Neuronal stem cell (in vitro differentiated cells): ENCODE measurements at regions not wholly inside any gene's neighbourhood (a gene's known extent, or its start where the extent isn't known, plus 50 kb on each side); places are given as distances from the start of the nearest gene placed in this dataset.
A peak's percentile ranks its signal among the peaks of the same experiment; 100 is the strongest.

Experiments used
- DNase-seq: peaks from one replicate; pipeline ENCODE4 v3.0.0-alpha.2; 2013; ENCODE audit warnings: low spot score
- H2AFZ ChIP-seq: one replicate; pipeline ENCODE4 v1.6.1; 2013; ENCODE audit warnings: mild to moderate bottlenecking, low read length, inconsistent platforms
- H2AK5ac ChIP-seq: 2 replicates; pipeline ENCODE4 v1.6.1; 2013; ENCODE audit warnings: low read depth, mild to moderate bottlenecking, inconsistent platforms, low read length, moderate library complexity, mixed read lengths
- H2BK120ac ChIP-seq: 2 replicates; pipeline ENCODE4 v1.6.1; 2013; ENCODE audit warnings: low read depth, mild to moderate bottlenecking, inconsistent platforms, low read length, moderate library complexity, mixed read lengths
- H2BK12ac ChIP-seq: one replicate; pipeline ENCODE4 v1.6.1; 2013; ENCODE audit warnings: low read length, inconsistent platforms
- H2BK15ac ChIP-seq: 2 replicates; pipeline ENCODE4 v1.6.1; 2013; ENCODE audit warnings: mild to moderate bottlenecking, low read length, inconsistent platforms, mixed read lengths
- H2BK5ac ChIP-seq: one replicate; pipeline ENCODE4 v1.6.1; 2013; ENCODE audit warnings: inconsistent platforms, mild to moderate bottlenecking, low read length, moderate library complexity
- H3K14ac ChIP-seq: one replicate; pipeline ENCODE4 v1.6.1; 2013; ENCODE audit warnings: low read length, inconsistent platforms
- H3K18ac ChIP-seq: 2 replicates; pipeline ENCODE4 v1.6.1; 2013; ENCODE audit warnings: low read length, inconsistent platforms
- H3K23ac ChIP-seq: 2 replicates; pipeline ENCODE4 v1.6.1; 2013; ENCODE audit warnings: low read depth, mild to moderate bottlenecking, mixed read lengths, low read length, inconsistent platforms; ENCODE audit not compliant: poor library complexity
- H3K27ac ChIP-seq: replicated peaks from 3 replicates; pipeline ENCODE4 v1.5.1; 2013; ENCODE audit warnings: low read length, inconsistent platforms
- H3K27me3 ChIP-seq, 3 experiments: 2 replicates each; pipeline ENCODE4 v1.6.1; 2013; ENCODE audit warnings: low read length in 3 of 3, mild to moderate bottlenecking in 2 of 3, inconsistent platforms in 1 of 3, low read depth in 1 of 3, mixed read lengths in 1 of 3, moderate library complexity in 1 of 3; ENCODE audit not compliant: control insufficient read depth in 3 of 3, insufficient read depth in 3 of 3
- H3K36me3 ChIP-seq, 2 donors: replicated peaks in 1 of 2; 2 replicates each; pipeline ENCODE4 v1.6.1; 2013; ENCODE audit warnings: low read length in 2 of 2; ENCODE audit not compliant: control insufficient read depth in 2 of 2, insufficient read depth in 2 of 2
- H3K4ac ChIP-seq: 2 replicates; pipeline ENCODE4 v1.6.1; 2013; ENCODE audit warnings: inconsistent platforms, mild to moderate bottlenecking, low read length, moderate library complexity
- H3K4me1 ChIP-seq, 2 donors: 1 replicate in 1 of 2; 2 replicates in 1 of 2; pipeline ENCODE4 v1.6.1; 2013; ENCODE audit warnings: low read length in 2 of 2, low read depth in 1 of 2; ENCODE audit not compliant: control insufficient read depth in 2 of 2, insufficient read depth in 1 of 2
- H3K4me2 ChIP-seq: one replicate; pipeline ENCODE4 v1.6.1; 2013; ENCODE audit warnings: mild to moderate bottlenecking, low read length, inconsistent platforms; ENCODE audit not compliant: insufficient read depth, poor library complexity, severe bottlenecking
- H3K4me3 ChIP-seq, 2 donors: 2 replicates each; pipeline ENCODE4 v1.5.1; 2013; ENCODE audit warnings: low read length in 2 of 2, mild to moderate bottlenecking in 2 of 2, inconsistent platforms in 1 of 2, moderate library complexity in 1 of 2
- H3K79me1 ChIP-seq: one replicate; pipeline ENCODE4 v1.6.1; 2013; ENCODE audit warnings: low read depth, mild to moderate bottlenecking, inconsistent platforms, low read length, moderate library complexity
- H3K9ac ChIP-seq: one replicate; pipeline ENCODE4 v1.6.1; 2013; ENCODE audit warnings: mild to moderate bottlenecking, low read depth, low read length, inconsistent platforms; ENCODE audit not compliant: poor library complexity
- H3K9me3 ChIP-seq, 2 donors: replicated peaks in 1 of 2; 2 replicates each; pipeline versions ENCODE3 to v1.6.1; 2013; ENCODE audit warnings: low read length in 2 of 2, mild to moderate bottlenecking in 2 of 2, inconsistent platforms in 1 of 2, low read depth in 1 of 2, mixed read lengths in 1 of 2, moderate library complexity in 1 of 2; ENCODE audit not compliant: control insufficient read depth in 2 of 2, insufficient read depth in 1 of 2
- H4K8ac ChIP-seq: one replicate; pipeline ENCODE4 v1.6.1; 2013; ENCODE audit warnings: low read depth, mild to moderate bottlenecking, inconsistent platforms, low read length, moderate library complexity
- H4K91ac ChIP-seq: one replicate; pipeline ENCODE4 v1.6.1; 2013; ENCODE audit warnings: low read length, low read depth, mild to moderate bottlenecking, inconsistent platforms; ENCODE audit not compliant: poor library complexity
- WGBS, 2 donors: extraction: QIAGEN DNeasy Blood & Tissue Kit; methylation state at CpG; one replicate each; pipeline ENCODE4 v1.1.7; 2013; ENCODE audit warnings: missing lambda C conversion rate in 2 of 2, mixed read lengths in 1 of 2; ENCODE audit not compliant: insufficient read length in 2 of 2, insufficient replicate concordance in 1 of 2; ENCODE audit errors: extremely low coverage in 2 of 2; 5-methylcytosine and 5-hydroxymethylcytosine counted together

DNA sequence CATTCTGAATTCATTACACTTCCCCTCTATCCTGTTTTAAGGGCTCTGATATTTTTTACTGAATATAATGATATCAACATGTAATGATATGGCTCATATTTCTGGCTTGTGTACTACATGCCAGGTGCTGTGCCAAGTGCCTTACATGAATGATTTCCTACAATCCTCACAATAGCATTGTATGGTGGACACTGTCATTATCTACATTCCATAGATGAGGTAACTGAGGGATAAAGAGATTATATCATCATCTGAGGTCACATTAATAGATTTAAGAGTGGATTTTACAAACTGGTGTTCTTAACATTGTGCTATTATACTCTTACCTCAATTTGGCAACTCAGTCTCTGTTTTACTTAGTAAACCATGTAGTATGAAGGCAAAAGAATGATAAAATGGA is 502.0 kb downstream of the LIG4 start:
- no peak overlapping the region for H2AFZ ChIP-seq
- no peak overlapping the region for H2BK120ac ChIP-seq
- no peak overlapping the region for H3K23ac ChIP-seq
- H3K18ac ChIP-seq = no peak overlapping the region
- H3K4me2 ChIP-seq = no peak overlapping the region
- H3K4me3 ChIP-seq = no peak overlapping the region
- no peak overlapping the region for H4K8ac ChIP-seq
- no peak overlapping the region for H2BK15ac ChIP-seq
- H2BK5ac ChIP-seq = no peak overlapping the region
- H3K36me3 ChIP-seq = no peaks in the 10 kb centered on the region
- H3K4ac ChIP-seq = no peak overlapping the region
- H3K27me3 ChIP-seq = no peaks in the 10 kb centered on the region
- no peaks in the 10 kb centered on the region for H3K79me1 ChIP-seq
- no peak overlapping the region for H2BK12ac ChIP-seq
- no peak overlapping the region for H3K9ac ChIP-seq
- no peak overlapping the region for H2AK5ac ChIP-seq
- H3K9me3 ChIP-seq = no peaks in the 10 kb centered on the region
- no peak overlapping the region for H3K14ac ChIP-seq
- H3K4me1 ChIP-seq = peaks cover 0 to 8% of the 10 kb centered on the region in 2 donors
- no peak for DNase-seq
- no peak overlapping the region for H4K91ac ChIP-seq
- H3K27ac ChIP-seq = no peak overlapping the region

DNA sequence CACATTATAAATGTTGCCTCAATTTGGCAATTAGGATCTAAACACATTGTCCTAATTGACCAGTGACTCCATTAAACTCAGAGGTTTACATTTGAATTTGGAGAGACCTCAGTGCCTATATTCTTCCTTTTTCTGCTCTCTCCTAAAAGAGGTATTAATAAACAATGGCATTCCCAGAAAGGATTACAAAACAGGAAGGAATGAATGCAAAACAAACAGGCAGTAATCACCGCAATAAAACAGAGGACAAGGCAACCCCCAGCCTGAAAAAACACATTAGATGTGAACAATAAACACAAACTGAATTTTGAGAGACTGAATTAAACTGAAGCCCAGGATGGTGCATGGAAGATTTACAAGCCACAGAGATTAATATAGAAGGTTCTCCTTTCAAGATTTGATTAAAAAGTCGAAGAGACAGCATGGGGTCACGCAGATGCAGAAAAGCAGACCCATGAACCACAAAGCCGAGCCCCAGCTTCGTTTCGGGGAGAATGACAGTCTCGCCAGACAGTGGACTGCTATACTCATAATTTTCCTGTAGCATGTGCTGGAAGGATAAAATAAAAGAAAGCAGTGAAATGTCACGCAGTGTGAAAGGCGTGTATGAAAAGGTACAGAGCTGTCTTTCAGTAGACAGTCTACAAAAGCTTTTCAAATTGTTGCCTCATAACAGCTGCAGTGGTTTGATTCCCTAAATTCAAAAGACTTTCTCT is 503.0 kb downstream of the LIG4 start:
- no peak overlapping the region for H3K4me2 ChIP-seq
- no peak overlapping the region for H2BK5ac ChIP-seq
- H3K27me3 ChIP-seq = no peaks in the 10 kb centered on the region
- H3K4ac ChIP-seq = no peak overlapping the region
- H2BK120ac ChIP-seq = no peak overlapping the region
- H4K8ac ChIP-seq = no peak overlapping the region
- peaks cover 0 to 8% of the 10 kb centered on the region in 2 donors for H3K4me1 ChIP-seq
- DNase-seq = no peak
- no peaks in the 10 kb centered on the region for H3K9me3 ChIP-seq
- no peak overlapping the region for H2AFZ ChIP-seq
- no peak overlapping the region for H3K14ac ChIP-seq
- no peak overlapping the region for H2BK12ac ChIP-seq
- H3K9ac ChIP-seq = no peak overlapping the region
- H3K4me3 ChIP-seq = no peak overlapping the region
- no peak overlapping the region for H2AK5ac ChIP-seq
- no peaks in the 10 kb centered on the region for H3K79me1 ChIP-seq
- no peak overlapping the region for H4K91ac ChIP-seq
- no peaks in the 10 kb centered on the region for H3K36me3 ChIP-seq
- no peak overlapping the region for H3K27ac ChIP-seq
- no CpG with 5 or more reads among the region's 9 CpGs for WGBS, 2 donors
- no peak overlapping the region for H3K18ac ChIP-seq
- H2BK15ac ChIP-seq = peak overlapping the region; percentile 83
- no peak overlapping the region for H3K23ac ChIP-seq

DNA sequence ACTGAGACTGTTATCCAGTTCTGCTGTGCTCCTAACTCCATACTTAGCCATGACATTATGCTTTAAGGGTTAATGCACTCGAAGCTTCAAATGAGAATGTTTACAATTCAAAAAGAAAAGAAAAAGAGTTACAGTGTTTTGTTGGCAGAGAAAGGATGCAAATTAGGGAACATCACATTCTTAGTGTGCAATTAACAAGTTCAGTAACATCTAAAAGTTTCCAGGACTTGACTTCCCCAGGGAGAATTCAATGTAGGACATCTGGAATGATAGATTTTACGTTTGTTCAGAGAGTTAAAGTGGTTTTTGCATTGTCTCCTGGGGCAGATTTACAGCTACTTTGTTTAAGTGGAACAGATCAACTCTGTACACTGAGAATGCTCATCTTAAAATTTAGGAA is 525.2 kb downstream of the LIG4 start:
- H3K9ac ChIP-seq = no peak overlapping the region
- H3K9me3 ChIP-seq = no peaks in the 10 kb centered on the region
- no peaks in the 10 kb centered on the region for H3K27me3 ChIP-seq
- H3K4me1 ChIP-seq = no peaks in the 10 kb centered on the region
- no peak overlapping the region for H2AK5ac ChIP-seq
- no peak overlapping the region for H3K27ac ChIP-seq
- H4K91ac ChIP-seq = no peak overlapping the region
- H2BK120ac ChIP-seq = no peak overlapping the region
- no peak overlapping the region for H2BK5ac ChIP-seq
- no peaks in the 10 kb centered on the region for H3K36me3 ChIP-seq
- no peak overlapping the region for H3K14ac ChIP-seq
- no CpG with 5 or more reads among the region's 2 CpGs for WGBS, 2 donors
- no peak overlapping the region for H2AFZ ChIP-seq
- no peak overlapping the region for H3K4me3 ChIP-seq
- H3K23ac ChIP-seq = no peak overlapping the region
- H3K4ac ChIP-seq = no peak overlapping the region
- H3K4me2 ChIP-seq = no peak overlapping the region
- no peak for DNase-seq
- H4K8ac ChIP-seq = no peak overlapping the region
- H2BK12ac ChIP-seq = no peak overlapping the region
- no peak overlapping the region for H3K18ac ChIP-seq
- no peak overlapping the region for H2BK15ac ChIP-seq
- H3K79me1 ChIP-seq = no peaks in the 10 kb centered on the region

DNA sequence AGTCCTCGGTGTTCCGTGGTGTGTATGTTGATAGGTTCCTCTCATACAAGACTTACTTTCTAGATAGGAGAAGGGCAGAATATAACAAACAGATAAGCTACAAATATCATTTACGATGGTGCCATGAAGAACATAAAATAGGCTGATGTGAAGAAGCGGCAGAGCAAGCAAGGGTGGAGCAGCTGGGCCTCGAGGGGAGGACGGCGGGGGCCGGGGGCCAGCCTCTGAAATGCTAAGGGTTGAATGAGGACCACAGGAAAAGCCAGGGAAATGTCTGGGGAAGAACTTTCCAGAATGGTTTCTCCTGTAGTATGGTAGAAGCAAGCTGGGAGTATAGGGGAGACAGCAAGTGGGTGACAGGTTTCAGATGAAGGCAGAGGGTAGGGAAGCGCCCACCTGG is 529.5 kb downstream of the LIG4 start:
- Histone ChIP-seq H2AK5ac (no peak overlapping the region), H2BK15ac (no peak overlapping the region), H3K9me3 (no peaks in the 10 kb centered on the region), H2BK12ac (no peak overlapping the region), H4K91ac (no peak overlapping the region), H3K27ac (no peak overlapping the region), H2AFZ (no peak overlapping the region), H3K4me2 (no peak overlapping the region), H3K79me1 (no peaks in the 10 kb centered on the region), H3K4me1 (peaks cover 0 to 2% of the 10 kb centered on the region in 2 donors), H2BK120ac (no peak overlapping the region), H3K36me3 (no peaks in the 10 kb centered on the region), H3K18ac (no peak overlapping the region), H3K4me3 (no peak overlapping the region), H3K14ac (no peak overlapping the region), H3K27me3 (no peaks in the 10 kb centered on the region), H3K9ac (no peak overlapping the region), H4K8ac (no peak overlapping the region), H2BK5ac (no peak overlapping the region), H3K4ac (no peak overlapping the region), H3K23ac (no peak overlapping the region)
- no peak for DNase-seq
- no CpG with 5 or more reads among the region's 9 CpGs for WGBS, 2 donors
